CD4-positive, alpha-beta T cell treated with Interleukin-12 subunit alpha and Interleukin-12 subunit beta, for 1 hour (primary cell): ENCODE measurements at regions not wholly inside any gene's neighbourhood (a gene's known extent, or its start where the extent isn't known, plus 50 kb on each side); places are given as distances from the start of the nearest gene placed in this dataset.

Experiments
- DNase-seq: peaks from one replicate; pipeline ENCODE4 v3.0.0-alpha.2; 2020

DNA sequence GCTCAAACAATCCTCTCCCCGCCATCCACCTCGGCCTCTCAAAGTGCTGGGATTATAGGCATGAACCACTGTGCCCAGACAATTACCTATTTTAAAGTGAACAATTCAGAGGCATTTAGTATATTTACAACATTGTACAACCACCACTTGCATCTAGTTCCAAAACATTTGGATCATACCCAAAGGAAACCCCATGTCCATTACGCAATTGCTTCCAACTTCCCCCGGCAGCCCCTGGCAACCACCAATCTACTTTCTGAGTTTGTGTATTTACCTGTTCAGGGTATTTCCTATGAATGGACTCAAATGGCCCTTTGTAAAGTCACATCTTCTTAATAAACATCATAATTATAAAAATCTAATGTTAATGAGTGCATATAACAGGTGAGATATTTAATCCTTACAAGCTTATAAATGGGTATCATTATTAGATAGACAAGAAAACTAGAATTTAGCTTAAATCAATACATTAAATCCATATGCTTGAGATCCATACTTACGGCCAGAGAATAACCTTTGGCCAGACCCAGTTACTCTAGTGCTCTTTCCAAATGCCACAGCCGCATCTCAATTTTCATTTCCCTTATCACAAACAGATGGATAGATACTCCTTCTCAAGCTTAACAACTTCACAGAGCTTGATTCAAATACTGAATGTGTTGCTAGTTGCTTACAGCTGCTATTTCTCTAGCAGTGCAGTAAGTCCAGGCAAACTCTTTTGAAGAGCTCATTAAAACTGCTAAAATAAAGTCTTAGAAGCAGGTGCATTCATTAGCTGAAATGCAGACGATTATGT is 133.4 kb upstream of the MKLN1 start:
- DNase-seq, result no peak

GRCh38 chr7:131196803-131197202 is 130.9 kb upstream of the MKLN1 start:
- no peak for DNase-seq

DNA sequence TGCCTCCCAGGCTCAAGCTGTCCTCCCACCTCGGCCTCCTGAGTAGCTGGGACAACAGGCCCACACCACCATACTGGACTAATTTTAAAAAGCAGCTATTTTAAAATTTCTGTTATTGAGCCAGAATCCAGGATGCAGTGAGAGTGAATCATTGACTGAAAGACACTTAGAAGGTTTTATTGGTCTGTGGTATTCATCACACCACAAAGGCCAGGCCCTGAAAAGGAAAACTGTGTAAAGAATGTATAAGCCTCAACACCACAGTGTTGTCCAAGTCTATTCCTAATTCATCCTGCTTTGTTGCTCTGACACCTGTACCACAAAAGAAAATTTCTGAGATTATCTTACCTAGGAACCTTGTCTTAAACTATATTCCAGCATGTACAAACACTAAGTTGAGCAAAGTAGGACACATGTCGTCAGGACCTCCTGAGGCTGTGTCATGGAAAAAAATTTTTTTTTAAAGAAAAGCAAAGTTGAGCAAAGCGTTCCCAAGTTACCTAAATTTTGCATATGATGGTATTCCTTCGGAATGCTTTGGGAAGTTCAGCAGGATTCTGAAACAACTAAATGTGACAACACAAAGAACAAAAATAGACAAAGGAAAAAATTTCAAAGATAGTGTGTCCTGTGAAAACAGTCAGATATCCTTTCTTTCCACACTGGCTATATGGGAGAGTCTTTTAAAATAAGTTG is 129.6 kb upstream of the MKLN1 start:
- no peak for DNase-seq

DNA sequence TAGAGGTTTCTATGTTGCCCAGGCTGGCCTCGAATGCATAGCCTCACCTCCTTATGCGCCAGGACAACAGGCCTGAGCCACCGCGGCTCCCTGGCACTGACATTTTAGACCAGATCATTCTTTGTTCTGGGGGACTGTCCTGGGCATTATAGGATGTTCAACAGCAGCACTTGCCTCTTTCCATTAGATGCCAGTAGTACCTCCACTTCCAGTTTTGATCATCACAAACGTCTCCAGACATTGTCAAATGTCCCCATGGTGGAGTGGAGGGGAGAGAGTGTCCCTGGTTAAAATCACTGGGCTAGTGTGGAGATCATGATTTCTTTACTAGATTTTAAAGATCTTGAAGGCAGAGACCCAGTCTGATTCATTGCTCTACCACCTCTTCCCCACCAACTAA is 125.2 kb upstream of the MKLN1 start:
- DNase-seq, result no peak

DNA sequence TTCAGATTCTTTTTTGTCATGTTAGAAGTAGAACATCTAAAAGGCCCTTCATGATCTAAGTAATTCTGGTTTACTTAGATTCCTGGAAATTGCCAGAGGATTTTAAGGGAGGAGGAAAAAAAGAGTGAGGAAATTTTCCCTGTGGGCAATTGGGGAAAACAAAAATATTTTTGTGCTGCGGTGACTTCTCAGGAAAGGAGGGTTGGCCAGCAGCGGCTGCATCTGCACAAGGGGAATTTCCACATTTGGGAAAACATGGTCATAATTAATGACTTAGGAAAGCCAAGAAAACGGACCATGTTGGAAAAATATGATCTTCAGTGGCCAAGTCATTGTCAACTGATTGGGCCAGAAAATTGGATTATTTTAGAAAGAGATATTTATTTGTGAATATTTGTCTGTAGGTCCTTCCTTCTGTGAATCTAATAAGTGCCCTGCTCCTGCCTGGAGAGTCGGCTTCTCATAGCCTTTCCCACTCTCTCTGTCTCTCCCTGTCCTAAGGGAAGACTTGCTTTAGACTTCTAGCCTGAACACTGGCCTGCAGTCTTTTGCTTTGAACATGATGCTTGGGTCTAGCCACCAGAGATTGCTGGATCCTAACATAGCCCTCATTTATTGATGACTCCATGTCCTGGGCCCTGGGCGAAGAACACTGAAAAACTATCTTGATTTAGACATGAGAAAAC is 124.2 kb upstream of the MKLN1 start:
- no peak for DNase-seq

- no peak for DNase-seq
Observed at GRCh38 chr7:131208777-131209176, 118.9 kb upstream of the MKLN1 start.

DNA sequence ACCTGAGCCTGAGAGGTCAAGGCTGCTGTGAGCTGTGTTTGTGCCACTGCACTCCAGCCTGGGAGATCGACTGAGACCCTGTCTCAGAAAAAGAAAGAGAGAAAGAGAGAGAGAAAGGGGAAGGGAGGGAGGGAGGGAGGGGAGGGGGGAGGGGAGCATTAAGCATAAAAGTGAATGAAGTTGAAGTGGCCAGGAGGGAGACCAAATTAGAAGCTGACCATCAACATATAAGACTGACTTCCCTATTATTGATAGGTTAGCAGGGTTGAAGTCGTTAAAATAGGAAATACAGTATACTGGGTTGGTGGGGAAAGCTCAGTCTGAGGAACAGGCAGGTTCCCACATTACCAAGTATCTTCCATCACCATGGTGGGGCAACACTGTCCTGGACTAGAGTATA is 117.1 kb upstream of the MKLN1 start:
- no peak for DNase-seq

DNA sequence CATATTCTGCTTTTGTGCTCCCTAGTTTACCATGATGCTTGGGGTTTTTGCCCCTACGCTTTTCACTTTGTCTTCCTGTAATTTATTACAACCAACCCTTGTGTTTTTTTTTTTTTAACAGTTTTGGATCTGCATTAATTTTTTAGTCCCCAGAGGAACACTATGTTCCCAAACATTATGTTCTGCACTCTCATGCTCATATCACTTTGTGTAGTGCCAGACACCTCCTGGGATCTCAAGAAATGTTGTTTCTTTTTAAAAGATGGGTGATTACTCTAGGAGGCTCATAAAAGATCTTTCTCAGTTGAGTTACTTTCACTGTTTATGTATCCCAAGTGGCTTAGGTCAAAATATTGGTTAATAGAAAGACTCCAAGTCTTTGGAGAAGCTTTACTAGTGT is 116.2 kb upstream of the MKLN1 start:
- DNase-seq, result no peak

GRCh38 chr7:131212114-131212513 is 115.6 kb upstream of the MKLN1 start:
- DNase-seq, result no peak

DNA sequence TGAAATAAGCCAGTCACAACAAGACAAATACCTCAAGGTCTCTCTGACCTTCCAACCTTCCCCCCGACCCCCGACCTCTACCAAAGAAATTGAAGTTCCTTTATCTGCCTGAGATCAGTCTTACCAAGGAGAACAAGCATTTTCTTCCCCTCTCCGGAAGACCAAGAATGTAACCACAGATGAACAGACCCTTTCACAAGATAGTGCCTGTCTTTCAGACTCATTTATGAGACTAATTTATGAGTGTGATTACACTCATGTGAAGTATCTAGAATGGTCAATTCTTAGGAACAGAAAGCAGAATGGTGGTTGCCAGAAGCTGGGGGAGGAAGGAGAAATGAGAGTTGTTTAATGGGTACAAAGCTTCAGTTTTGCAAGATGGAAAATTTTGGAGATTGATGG is 108.9 kb upstream of the MKLN1 start:
- no peak for DNase-seq

DNA sequence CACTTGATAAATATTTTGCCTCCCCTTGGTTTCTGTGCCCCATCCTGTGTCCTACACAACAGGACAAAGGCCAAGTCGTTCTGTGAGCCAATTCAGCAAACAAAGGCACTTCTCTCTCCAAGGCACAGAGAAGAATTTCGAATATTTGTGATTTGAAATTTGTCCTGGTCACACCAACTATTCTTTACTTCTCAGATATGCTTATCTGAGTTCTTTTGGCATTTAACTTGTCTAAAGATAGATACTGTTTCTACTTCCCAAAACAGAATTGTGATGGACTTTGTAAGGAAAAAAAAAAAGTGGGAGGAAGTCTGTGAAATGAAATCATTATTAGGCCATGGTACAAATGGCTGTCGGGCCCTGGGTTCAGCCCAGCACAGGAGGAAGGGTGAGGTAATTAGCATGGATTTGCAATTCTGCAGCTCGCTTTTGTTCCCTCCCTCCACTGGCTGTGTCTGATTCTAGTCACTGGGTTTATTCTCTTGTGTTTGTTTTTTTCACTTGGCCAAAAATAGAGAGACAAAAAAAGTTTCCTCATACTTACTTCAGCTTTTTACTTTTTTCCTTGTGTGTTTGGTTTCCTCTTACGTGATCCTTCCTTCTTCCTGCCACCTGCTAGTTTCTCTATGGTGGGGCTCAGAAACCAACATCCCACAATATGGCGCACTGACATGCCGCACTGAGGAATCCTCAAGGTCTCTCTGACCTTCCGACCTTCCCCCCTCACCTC is 108.2 kb upstream of the MKLN1 start:
- DNase-seq, result peak; percentile 5

- no peak for DNase-seq
Observed at GRCh38 chr7:131221061-131221460, 106.6 kb upstream of the MKLN1 start.

DNA sequence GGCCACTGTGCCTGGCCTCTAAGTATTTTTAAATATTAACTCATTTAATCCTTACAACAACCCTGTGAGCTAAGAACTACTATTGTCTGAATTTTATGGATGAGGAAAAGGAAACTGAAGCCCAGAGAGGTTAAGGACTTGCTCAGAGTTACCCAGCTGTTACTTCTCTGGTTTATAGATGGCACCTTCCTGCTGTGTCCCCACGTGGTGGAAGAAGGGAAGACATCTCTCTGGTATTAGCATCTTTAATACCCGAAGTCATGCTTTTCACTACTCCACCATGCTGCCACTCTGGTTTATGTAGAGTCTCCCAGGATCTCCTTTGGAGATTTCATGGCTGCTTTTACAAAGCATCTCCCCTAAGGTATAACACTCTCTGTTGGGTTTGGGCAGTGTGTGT is 105.5 kb upstream of the MKLN1 start:
- no peak for DNase-seq

- no peak for DNase-seq
Observed at GRCh38 chr7:131223151-131223550, 104.5 kb upstream of the MKLN1 start.

- no peak for DNase-seq
Observed at GRCh38 chr7:131224996-131225395, 102.7 kb upstream of the MKLN1 start.

DNA sequence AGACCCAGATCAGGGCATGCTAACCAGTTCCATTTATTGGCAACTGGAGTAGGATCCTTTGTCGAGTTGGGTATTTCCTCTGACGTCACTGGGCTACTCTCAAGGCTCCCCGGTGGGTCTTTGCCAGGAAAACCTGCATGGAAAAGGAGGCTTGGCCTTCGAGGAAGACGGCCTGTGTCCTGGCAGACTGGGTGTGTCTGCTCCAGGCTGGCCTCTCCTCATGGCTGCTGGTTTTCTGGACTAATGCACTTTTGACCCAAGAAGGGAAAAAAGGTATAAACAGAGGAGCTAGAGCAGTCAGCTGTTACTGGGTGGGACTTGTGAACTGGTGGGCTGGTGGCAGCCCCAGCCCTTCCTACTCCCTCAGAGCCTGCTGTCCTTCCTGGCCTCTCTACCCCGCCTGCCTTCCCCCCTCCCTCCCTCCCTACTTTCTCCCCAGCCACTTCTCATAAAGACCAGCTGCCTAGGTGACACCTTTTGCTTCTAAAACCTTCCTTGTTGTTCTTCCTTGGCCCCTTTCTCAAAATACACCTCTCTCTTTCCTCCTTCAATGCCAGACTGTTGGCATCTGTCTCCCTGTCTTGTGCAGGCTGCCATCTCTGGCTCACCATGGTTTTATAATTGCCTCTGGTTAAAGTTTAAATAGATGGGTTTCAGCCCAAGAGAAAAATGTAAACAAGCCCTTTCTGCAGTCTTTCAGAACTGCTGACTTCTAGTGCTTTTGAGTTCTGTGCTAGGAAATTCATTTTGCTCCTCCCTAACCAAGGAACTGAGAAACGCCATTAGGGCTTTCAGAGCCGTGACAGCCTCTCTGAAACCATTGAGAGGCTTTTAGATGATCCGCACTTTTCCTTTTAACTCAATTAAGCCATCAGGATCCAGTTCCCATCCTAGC is 101.8 kb upstream of the MKLN1 start:
- DNase-seq, result no peak

GRCh38 chr7:131226514-131226865 is 101.2 kb upstream of the MKLN1 start:
- no peak for DNase-seq

DNA sequence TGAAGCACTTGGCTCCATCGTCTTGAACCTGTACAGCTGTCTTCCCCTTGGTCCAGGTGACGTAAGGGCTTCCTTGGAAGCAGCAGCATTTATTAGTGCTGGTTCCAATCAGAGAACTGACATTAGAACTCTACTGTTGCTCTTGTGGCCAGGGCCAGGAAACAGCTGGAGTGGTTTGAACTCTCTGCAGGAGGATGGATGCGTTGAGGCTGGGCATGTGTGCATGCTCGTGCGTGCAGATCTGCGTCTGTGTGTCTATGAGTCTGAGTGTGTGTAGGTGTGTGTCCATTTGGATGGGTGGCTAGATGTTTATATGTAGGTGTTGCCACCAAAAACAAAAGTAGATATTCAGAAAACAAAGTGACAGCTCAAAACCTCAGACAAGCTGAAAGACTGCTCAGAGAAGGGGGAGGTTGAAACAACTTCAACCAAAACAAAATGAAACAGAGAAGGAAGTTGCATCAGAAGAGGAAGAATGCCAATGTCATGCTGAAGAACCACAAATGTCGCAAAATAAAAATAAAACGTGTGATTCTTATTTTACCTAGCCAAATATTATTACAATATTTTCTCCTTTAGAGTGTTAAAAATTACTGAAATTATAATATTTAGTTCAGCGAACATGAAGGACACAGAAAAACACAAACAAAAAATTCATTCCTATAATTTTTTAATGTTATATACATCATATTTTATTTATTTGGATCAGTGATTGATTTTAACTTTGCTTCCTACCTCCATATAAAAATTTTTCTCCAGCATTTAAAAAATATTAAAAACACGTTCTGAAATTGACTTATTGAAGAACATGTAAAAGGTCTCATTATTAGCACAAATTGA is 96.1 kb upstream of the MKLN1 start:
- peak; percentile 68 for DNase-seq

DNA sequence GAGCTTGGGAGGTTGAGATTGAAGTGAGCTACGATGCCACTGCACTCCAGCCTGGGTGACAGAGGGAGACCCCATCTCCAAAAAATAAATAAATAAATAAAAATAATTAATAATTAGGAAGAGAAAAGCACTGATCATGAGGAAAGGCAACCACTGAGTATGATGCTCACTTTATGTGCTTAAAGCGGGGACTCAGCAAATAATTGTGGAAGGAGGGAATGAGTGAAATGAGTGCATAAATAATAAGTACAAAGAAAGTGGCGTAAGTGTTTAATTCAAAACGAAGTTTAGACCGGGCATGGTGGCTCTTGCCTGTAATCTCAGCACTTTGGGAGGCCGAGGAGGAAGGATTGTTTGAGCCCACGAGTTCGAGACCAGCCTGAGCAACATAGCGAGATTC is 94.9 kb upstream of the MKLN1 start:
- no peak for DNase-seq

- no peak for DNase-seq
Observed at GRCh38 chr7:131233193-131233592, 94.5 kb upstream of the MKLN1 start.

DNA sequence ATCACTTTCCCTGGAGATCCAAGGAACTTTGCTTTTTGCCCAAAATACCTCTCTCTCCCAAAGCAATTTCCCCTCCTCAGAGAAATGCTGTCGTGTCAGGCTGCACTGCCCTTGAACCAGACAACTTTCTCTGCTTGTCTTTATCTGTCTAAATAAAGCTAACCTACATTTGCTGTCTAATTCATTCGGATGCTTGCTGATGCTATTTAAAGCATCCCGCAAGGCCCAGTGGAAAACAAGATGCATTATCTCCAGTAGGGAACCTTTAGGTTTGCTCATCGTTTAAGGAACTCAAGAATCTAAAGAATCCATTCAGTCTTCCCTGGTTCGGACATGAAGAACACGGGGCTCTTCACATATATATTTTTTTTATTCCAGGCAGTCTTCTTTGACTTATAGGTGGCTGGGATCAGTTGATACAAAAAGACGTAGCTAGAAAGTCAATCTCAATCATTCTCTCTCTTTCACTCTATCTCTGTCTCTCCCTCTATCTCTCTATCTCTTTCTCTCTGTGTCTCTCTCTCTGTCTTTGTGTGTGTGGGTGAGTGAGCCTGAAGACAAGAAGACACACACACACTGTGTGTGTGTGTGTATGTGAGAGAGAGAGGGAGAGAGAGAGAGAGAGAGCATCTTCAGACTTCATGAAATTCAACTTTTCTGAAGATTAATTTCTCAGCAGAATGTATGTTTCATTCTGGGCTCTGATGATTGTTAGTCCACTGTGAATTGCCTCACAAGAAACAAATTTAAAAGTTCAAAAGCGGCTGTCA is 92.8 kb upstream of the MKLN1 start:
- peak; percentile 2 for DNase-seq
